WTC11 (cell line): ENCODE measurements at regions not wholly inside any gene's neighbourhood (a gene's known extent, or its start where the extent isn't known, plus 50 kb on each side); places are given as distances from the start of the nearest gene placed in this dataset.

Source experiments
- ATAC-seq: fragments of 200-7000 bp; cut with Tn5 transposase; 2 replicates; pipeline ENCODE4 v1.10.0; 2021; ENCODE audit warnings: mild to moderate bottlenecking, moderate library complexity
- CTCF ChIA-PET: fragments of 300-600 bp; sonication (Branson Sonifier 250); formaldehyde crosslinking; loops from one replicate; lab custom pipeline; 2021; ENCODE audit warnings: antibody characterized with exemption; lab: Charles Lee
- POLR2A ChIA-PET: fragments of 350-600 bp; sonication (Branson Sonifier 250); formaldehyde crosslinking; loops from one replicate; lab custom pipeline; 2021; ENCODE audit warnings: antibody characterized with exemption; lab: Charles Lee
- DNase-seq: peaks from one replicate; pipeline ENCODE4 v3.0.0; 2021; ENCODE audit warnings: low spot score
- H3K27ac Mint-ChIP-seq: 2 replicates; pipeline ENCODE4 v1.8.0; 2021; ENCODE audit warnings: mixed read lengths
- H3K27me3 Mint-ChIP-seq: 2 replicates; pipeline ENCODE4 v1.8.0; 2021; ENCODE audit warnings: low read depth, mild to moderate bottlenecking, moderate library complexity, mixed read lengths
- H3K36me3 Mint-ChIP-seq: 2 replicates; pipeline ENCODE4 v1.8.0; 2021; ENCODE audit warnings: mixed read lengths
- H3K4me1 Mint-ChIP-seq: 2 replicates; pipeline ENCODE4 v1.8.0; 2022; ENCODE audit warnings: mixed read lengths
- H3K4me3 Mint-ChIP-seq: 2 replicates; pipeline ENCODE4 v1.8.0; 2021; ENCODE audit warnings: mild to moderate bottlenecking, moderate library complexity, mixed read lengths
- H3K9me3 Mint-ChIP-seq: 2 replicates; pipeline ENCODE4 v1.8.0; 2021; ENCODE audit warnings: mixed read lengths
- CBFB ChIP-seq: sonication (generic); formaldehyde crosslinking; IDR thresholded peaks from 2 replicates; pipeline ENCODE4 v1.8.1; 2022; ENCODE audit warnings: mild to moderate bottlenecking, low read depth, missing genetic modification reagents
- EMX1 ChIP-seq: fragments of 250-450 bp; sonication (Bioruptor Pico); IDR thresholded peaks from 2 replicates; pipeline ENCODE4 v1.8.0; 2021; ENCODE audit warnings: mild to moderate bottlenecking
- ETV6 ChIP-seq: sonication (generic); formaldehyde crosslinking; IDR thresholded peaks from 2 replicates; pipeline ENCODE4 v1.8.1; 2022; ENCODE audit warnings: mild to moderate bottlenecking, missing genetic modification reagents
- FOXJ3 ChIP-seq: sonication (generic); formaldehyde crosslinking; IDR thresholded peaks from 2 replicates; pipeline ENCODE4 v1.9.0; 2021; ENCODE audit warnings: missing genetic modification reagents, mild to moderate bottlenecking, borderline replicate concordance
- GTF2I ChIP-seq: fragments of 250-450 bp; sonication (Bioruptor Pico); conservative IDR thresholded peaks from 2 replicates; pipeline ENCODE4 v1.4.0; 2021; ENCODE audit warnings: mild to moderate bottlenecking
- IRF2 ChIP-seq: sonication (generic); formaldehyde crosslinking; IDR thresholded peaks from 2 replicates; pipeline ENCODE4 v1.8.0; 2022; ENCODE audit warnings: low read depth, missing genetic modification reagents, borderline replicate concordance
- KAT7 ChIP-seq: sonication (generic); formaldehyde crosslinking; IDR thresholded peaks from 2 replicates; pipeline ENCODE4 v1.8.1; 2023; ENCODE audit warnings: missing genetic modification reagents, mild to moderate bottlenecking, borderline replicate concordance
- MXD4 ChIP-seq: fragments of 250-450 bp; sonication (Bioruptor Pico); IDR thresholded peaks from 2 replicates; pipeline ENCODE4 v1.8.0; 2021; ENCODE audit warnings: mild to moderate bottlenecking, moderate library complexity, borderline replicate concordance
- NFE2L1 ChIP-seq: sonication (generic); formaldehyde crosslinking; IDR thresholded peaks from 2 replicates; pipeline ENCODE4 v1.8.1; 2023; ENCODE audit warnings: missing genetic modification reagents
- RELA ChIP-seq: sonication (generic); formaldehyde crosslinking; IDR thresholded peaks from 2 replicates; pipeline ENCODE4 v1.8.1; 2022; ENCODE audit warnings: missing genetic modification reagents, mild to moderate bottlenecking, borderline replicate concordance
- TEAD4 ChIP-seq: sonication (generic); formaldehyde crosslinking; IDR thresholded peaks from 2 replicates; pipeline ENCODE4 v1.8.0; 2022; ENCODE audit warnings: mild to moderate bottlenecking, missing genetic modification reagents
- ZNF138 ChIP-seq: sonication (generic); formaldehyde crosslinking; conservative IDR thresholded peaks from 2 replicates; pipeline ENCODE4 v1.8.1; 2022; ENCODE audit warnings: mild to moderate bottlenecking, moderate library complexity, missing genetic modification reagents
- ZNF263 ChIP-seq: sonication (generic); formaldehyde crosslinking; IDR thresholded peaks from 2 replicates; pipeline ENCODE4 v1.8.1; 2022; ENCODE audit warnings: low read depth, mild to moderate bottlenecking, moderate library complexity, missing genetic modification reagents
- ZNF317 ChIP-seq: sonication (generic); formaldehyde crosslinking; IDR thresholded peaks from 2 replicates; pipeline ENCODE4 v1.8.1; 2023; ENCODE audit warnings: low read depth, mild to moderate bottlenecking, moderate library complexity, missing genetic modification reagents, borderline replicate concordance
- ZNF416 ChIP-seq: fragments of 250-450 bp; sonication (Bioruptor Pico); IDR thresholded peaks from 2 replicates; pipeline ENCODE4 v1.9.0; 2021; ENCODE audit warnings: mild to moderate bottlenecking, inconsistent platforms
- ZNF423 ChIP-seq: fragments of 250-450 bp; sonication (Bioruptor Pico); IDR thresholded peaks from 2 replicates; pipeline ENCODE4 v2.1.2; 2022; ENCODE audit warnings: mild to moderate bottlenecking, moderate library complexity
- TF ChIP-seq, protein P1 (sequence below): sonication (generic); formaldehyde crosslinking; IDR thresholded peaks from 2 replicates; pipeline ENCODE4 v1.8.1; 2022; ENCODE audit warnings: low read depth, mild to moderate bottlenecking, moderate library complexity, missing genetic modification reagents, borderline replicate concordance
- TF ChIP-seq, protein P2 (sequence below): fragments of 250-450 bp; sonication (Bioruptor Pico); IDR thresholded peaks from 2 replicates; pipeline ENCODE4 v2.1.2; 2022; ENCODE audit warnings: mild to moderate bottlenecking, moderate library complexity
- TF ChIP-seq, protein P3 (sequence below): sonication (generic); formaldehyde crosslinking; IDR thresholded peaks from 2 replicates; pipeline ENCODE4 v1.8.1; 2022; ENCODE audit warnings: missing genetic modification reagents, borderline replicate concordance
- TF ChIP-seq, protein P4 (sequence below): sonication (generic); formaldehyde crosslinking; IDR thresholded peaks from 2 replicates; pipeline ENCODE4 v1.8.0; 2023; ENCODE audit warnings: missing genetic modification reagents, mild to moderate bottlenecking, borderline replicate concordance
- TF ChIP-seq, protein P5 (sequence below): sonication (generic); formaldehyde crosslinking; IDR thresholded peaks from 2 replicates; pipeline ENCODE4 v1.8.1; 2022; ENCODE audit warnings: mild to moderate bottlenecking, moderate library complexity, missing genetic modification reagents
- TF ChIP-seq, protein P6 (sequence below): fragments of 200-600 bp; IDR thresholded peaks from 2 replicates; pipeline ENCODE4 v1.8.0; 2022; ENCODE audit warnings: antibody characterized with exemption
- TF ChIP-seq, protein P7 (sequence below): sonication (generic); formaldehyde crosslinking; IDR thresholded peaks from 2 replicates; pipeline ENCODE4 v1.8.1; 2023; ENCODE audit warnings: mild to moderate bottlenecking, missing genetic modification reagents, moderate library complexity
- TF ChIP-seq, protein P8 (sequence below): sonication (generic); formaldehyde crosslinking; IDR thresholded peaks from 2 replicates; pipeline ENCODE4 v1.8.1; 2022; ENCODE audit warnings: mild to moderate bottlenecking, missing genetic modification reagents, moderate library complexity, borderline replicate concordance

DNA sequence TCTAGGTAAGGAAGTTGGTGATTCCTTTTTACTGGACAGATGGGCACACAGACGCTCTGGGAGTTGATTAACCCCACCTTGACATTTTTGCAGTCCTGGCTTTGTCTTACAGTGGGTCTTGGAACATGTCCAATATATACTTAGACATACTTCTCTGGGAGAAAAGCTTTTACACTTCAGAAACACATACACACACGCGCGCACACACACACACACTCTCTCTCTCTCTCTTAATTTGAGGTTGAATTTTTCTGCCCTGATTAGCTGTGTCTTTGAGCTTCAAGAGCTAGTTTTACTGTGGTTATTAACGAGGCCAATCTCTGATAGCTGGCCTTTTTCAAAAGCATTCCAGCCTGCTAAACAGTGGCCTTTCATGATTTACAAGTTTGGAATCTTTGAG lies 215.0 kb downstream of the MYCN start:
- H3K4me3 Mint-ChIP-seq: no peak overlapping the region
- ATAC-seq: no peak
- CTCF ChIA-PET: interaction anchor here (1.1 to 1.9 kb wide), 2 partner anchors 12 to 216 kb away, joined by 3 to 5 read pairs; no protein-coding TSS in a partner anchor

DNA sequence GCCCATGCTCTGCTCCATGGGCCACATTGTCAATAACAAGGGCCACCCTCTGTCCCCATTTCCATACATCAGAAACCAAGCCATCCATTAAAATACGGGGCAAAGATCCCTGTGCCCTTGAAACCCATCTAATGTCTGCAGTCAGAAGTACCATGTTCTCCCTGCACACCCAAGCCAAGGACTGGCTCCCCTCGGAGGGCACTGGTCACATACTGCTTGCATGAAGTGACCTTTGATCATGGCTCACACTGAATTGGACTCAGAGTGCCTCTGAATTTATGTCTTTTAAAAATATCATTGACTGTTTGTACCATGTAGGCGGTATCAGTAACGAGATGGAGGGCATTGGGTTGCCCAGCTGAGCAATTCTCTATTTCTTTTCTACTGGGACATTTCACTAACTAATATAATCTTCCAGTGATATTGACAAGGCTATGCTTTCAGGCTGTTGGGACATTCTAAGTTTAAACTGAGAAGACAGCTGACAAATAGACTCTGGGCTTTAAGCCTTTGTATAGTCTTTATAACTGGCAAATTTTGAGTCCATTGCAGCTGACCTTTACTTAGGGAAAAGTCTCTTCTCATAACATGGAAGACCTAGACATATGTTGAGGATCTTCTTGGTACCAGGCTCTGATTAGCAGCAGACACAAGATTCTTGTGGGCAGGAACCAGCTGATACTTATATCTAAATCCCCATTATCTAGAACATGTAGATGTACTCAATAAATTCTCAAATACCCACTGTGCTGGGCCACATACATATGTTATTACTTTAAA lies 214.3 kb downstream of the MYCN start:
- CTCF ChIA-PET: interaction anchor here (1.1 to 1.9 kb wide), 2 partner anchors 12 to 215 kb away, joined by 3 to 5 read pairs; no protein-coding TSS in a partner anchor
- DNase-seq: no peak
- TF ChIP-seq, protein P1, sequence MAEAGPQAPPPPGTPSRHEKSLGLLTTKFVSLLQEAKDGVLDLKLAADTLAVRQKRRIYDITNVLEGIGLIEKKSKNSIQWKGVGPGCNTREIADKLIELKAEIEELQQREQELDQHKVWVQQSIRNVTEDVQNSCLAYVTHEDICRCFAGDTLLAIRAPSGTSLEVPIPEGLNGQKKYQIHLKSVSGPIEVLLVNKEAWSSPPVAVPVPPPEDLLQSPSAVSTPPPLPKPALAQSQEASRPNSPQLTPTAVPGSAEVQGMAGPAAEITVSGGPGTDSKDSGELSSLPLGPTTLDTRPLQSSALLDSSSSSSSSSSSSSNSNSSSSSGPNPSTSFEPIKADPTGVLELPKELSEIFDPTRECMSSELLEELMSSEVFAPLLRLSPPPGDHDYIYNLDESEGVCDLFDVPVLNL (CRISPR knock-in tag): no peak
- TF ChIP-seq, protein P2, sequence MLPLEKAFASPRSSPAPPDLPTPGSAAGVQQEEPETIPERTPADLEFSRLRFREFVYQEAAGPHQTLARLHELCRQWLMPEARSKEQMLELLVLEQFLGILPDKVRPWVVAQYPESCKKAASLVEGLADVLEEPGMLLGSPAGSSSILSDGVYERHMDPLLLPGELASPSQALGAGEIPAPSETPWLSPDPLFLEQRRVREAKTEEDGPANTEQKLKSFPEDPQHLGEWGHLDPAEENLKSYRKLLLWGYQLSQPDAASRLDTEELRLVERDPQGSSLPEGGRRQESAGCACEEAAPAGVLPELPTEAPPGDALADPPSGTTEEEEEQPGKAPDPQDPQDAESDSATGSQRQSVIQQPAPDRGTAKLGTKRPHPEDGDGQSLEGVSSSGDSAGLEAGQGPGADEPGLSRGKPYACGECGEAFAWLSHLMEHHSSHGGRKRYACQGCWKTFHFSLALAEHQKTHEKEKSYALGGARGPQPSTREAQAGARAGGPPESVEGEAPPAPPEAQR (CRISPR knock-in tag): no peak
- TF ChIP-seq EMX1 (CRISPR knock-in tag) (no peak), TEAD4 (CRISPR knock-in tag) (no peak), ETV6 (CRISPR knock-in tag) (no peak), ZNF423 (CRISPR knock-in tag) (no peak), KAT7 (no peak)
- TF ChIP-seq, protein P3, sequence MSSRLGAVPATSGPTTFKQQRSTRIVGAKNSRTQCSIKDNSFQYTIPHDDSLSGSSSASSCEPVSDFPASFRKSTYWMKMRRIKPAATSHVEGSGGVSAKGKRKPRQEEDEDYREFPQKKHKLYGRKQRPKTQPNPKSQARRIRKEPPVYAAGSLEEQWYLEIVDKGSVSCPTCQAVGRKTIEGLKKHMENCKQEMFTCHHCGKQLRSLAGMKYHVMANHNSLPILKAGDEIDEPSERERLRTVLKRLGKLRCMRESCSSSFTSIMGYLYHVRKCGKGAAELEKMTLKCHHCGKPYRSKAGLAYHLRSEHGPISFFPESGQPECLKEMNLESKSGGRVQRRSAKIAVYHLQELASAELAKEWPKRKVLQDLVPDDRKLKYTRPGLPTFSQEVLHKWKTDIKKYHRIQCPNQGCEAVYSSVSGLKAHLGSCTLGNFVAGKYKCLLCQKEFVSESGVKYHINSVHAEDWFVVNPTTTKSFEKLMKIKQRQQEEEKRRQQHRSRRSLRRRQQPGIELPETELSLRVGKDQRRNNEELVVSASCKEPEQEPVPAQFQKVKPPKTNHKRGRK (CRISPR knock-in tag): no peak
- TF ChIP-seq, protein P4, sequence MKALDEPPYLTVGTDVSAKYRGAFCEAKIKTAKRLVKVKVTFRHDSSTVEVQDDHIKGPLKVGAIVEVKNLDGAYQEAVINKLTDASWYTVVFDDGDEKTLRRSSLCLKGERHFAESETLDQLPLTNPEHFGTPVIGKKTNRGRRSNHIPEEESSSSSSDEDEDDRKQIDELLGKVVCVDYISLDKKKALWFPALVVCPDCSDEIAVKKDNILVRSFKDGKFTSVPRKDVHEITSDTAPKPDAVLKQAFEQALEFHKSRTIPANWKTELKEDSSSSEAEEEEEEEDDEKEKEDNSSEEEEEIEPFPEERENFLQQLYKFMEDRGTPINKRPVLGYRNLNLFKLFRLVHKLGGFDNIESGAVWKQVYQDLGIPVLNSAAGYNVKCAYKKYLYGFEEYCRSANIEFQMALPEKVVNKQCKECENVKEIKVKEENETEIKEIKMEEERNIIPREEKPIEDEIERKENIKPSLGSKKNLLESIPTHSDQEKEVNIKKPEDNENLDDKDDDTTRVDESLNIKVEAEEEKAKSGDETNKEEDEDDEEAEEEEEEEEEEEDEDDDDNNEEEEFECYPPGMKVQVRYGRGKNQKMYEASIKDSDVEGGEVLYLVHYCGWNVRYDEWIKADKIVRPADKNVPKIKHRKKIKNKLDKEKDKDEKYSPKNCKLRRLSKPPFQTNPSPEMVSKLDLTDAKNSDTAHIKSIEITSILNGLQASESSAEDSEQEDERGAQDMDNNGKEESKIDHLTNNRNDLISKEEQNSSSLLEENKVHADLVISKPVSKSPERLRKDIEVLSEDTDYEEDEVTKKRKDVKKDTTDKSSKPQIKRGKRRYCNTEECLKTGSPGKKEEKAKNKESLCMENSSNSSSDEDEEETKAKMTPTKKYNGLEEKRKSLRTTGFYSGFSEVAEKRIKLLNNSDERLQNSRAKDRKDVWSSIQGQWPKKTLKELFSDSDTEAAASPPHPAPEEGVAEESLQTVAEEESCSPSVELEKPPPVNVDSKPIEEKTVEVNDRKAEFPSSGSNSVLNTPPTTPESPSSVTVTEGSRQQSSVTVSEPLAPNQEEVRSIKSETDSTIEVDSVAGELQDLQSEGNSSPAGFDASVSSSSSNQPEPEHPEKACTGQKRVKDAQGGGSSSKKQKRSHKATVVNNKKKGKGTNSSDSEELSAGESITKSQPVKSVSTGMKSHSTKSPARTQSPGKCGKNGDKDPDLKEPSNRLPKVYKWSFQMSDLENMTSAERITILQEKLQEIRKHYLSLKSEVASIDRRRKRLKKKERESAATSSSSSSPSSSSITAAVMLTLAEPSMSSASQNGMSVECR: no peak
- H3K9me3 Mint-ChIP-seq: no peaks in the 10 kb centered on the region
- POLR2A ChIA-PET: no interaction called here
- no peaks in the 10 kb centered on the region for H3K36me3 Mint-ChIP-seq
- 0 out of 2 replicates have a peak, but pooled peaks cover 4% of the 10 kb centered on the region for H3K4me1 Mint-ChIP-seq
- ATAC-seq: no peak
- no peak overlapping the region for H3K4me3 Mint-ChIP-seq
- no peaks in the 10 kb centered on the region for H3K27me3 Mint-ChIP-seq
- no peak overlapping the region for H3K27ac Mint-ChIP-seq

More for the DNA sequence above, 215.0 kb downstream of the MYCN start:
- 0 out of 2 replicates have a peak, but pooled peaks cover 4% of the 10 kb centered on the region for H3K4me1 Mint-ChIP-seq
- TF ChIP-seq FOXJ3 (CRISPR knock-in tag) (no peak), MXD4 (no peak), NFE2L1 (no peak), ZNF263 (CRISPR knock-in tag) (no peak), ZNF138 (CRISPR knock-in tag) (no peak), IRF2 (CRISPR knock-in tag) (no peak), ZNF416 (no peak), ZNF317 (no peak), GTF2I (CRISPR knock-in tag) (no peak), CBFB (CRISPR knock-in tag) (no peak), RELA (no peak)
- TF ChIP-seq, protein P5, sequence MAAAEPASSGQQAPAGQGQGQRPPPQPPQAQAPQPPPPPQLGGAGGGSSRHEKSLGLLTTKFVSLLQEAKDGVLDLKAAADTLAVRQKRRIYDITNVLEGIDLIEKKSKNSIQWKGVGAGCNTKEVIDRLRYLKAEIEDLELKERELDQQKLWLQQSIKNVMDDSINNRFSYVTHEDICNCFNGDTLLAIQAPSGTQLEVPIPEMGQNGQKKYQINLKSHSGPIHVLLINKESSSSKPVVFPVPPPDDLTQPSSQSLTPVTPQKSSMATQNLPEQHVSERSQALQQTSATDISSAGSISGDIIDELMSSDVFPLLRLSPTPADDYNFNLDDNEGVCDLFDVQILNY: no peak
- TF ChIP-seq, protein P6, sequence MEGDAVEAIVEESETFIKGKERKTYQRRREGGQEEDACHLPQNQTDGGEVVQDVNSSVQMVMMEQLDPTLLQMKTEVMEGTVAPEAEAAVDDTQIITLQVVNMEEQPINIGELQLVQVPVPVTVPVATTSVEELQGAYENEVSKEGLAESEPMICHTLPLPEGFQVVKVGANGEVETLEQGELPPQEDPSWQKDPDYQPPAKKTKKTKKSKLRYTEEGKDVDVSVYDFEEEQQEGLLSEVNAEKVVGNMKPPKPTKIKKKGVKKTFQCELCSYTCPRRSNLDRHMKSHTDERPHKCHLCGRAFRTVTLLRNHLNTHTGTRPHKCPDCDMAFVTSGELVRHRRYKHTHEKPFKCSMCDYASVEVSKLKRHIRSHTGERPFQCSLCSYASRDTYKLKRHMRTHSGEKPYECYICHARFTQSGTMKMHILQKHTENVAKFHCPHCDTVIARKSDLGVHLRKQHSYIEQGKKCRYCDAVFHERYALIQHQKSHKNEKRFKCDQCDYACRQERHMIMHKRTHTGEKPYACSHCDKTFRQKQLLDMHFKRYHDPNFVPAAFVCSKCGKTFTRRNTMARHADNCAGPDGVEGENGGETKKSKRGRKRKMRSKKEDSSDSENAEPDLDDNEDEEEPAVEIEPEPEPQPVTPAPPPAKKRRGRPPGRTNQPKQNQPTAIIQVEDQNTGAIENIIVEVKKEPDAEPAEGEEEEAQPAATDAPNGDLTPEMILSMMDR: no peak
- TF ChIP-seq, protein P7, sequence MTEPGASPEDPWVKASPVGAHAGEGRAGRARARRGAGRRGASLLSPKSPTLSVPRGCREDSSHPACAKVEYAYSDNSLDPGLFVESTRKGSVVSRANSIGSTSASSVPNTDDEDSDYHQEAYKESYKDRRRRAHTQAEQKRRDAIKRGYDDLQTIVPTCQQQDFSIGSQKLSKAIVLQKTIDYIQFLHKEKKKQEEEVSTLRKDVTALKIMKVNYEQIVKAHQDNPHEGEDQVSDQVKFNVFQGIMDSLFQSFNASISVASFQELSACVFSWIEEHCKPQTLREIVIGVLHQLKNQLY (CRISPR knock-in tag): no peak
- TF ChIP-seq, protein P8, sequence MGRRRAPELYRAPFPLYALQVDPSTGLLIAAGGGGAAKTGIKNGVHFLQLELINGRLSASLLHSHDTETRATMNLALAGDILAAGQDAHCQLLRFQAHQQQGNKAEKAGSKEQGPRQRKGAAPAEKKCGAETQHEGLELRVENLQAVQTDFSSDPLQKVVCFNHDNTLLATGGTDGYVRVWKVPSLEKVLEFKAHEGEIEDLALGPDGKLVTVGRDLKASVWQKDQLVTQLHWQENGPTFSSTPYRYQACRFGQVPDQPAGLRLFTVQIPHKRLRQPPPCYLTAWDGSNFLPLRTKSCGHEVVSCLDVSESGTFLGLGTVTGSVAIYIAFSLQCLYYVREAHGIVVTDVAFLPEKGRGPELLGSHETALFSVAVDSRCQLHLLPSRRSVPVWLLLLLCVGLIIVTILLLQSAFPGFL: no peak
- no peak for DNase-seq
- POLR2A ChIA-PET: interaction anchor here (0.6 to 0.9 kb wide), 2 partner anchors 50 to 520 kb away, joined by 3 to 6 read pairs; no protein-coding TSS in a partner anchor
- H3K36me3 Mint-ChIP-seq: no peaks in the 10 kb centered on the region
- H3K27me3 Mint-ChIP-seq: no peaks in the 10 kb centered on the region
- H3K27ac Mint-ChIP-seq: no peak overlapping the region
- no peaks in the 10 kb centered on the region for H3K9me3 Mint-ChIP-seq
